Fibroblast of lung (primary cell): ENCODE measurements at regions not wholly inside any gene's neighbourhood (a gene's known extent, or its start where the extent isn't known, plus 50 kb on each side); places are given as distances from the start of the nearest gene placed in this dataset.

Source experiments
- DNase-seq, 2 donors: peaks; one replicate each; pipeline versions ENCODE4 v3.0.0 to v3.0.0-alpha.2; 2010; ENCODE audit warnings: low read depth in 2 of 2
- H2AFZ ChIP-seq: 2 replicates; pipeline ENCODE4 v1.5.1; 2012; ENCODE audit warnings: low read length, control low read depth, inconsistent platforms
- H3K27ac ChIP-seq: 2 replicates; pipeline ENCODE4 v1.5.1; 2011; ENCODE audit warnings: low read length, control low read depth; ENCODE audit not compliant: insufficient read depth
- H3K27me3 ChIP-seq: 2 replicates; pipeline ENCODE4 v1.5.1; 2011; ENCODE audit warnings: mild to moderate bottlenecking, low read length; ENCODE audit not compliant: control insufficient read depth, insufficient read depth
- H3K36me3 ChIP-seq: 2 replicates; pipeline ENCODE4 v1.5.1; 2011; ENCODE audit warnings: low read length; ENCODE audit not compliant: control insufficient read depth, insufficient read depth
- H3K4me1 ChIP-seq: 2 replicates; pipeline ENCODE4 v1.5.1; 2011; ENCODE audit warnings: low read length; ENCODE audit not compliant: control insufficient read depth, insufficient read depth; ENCODE audit errors: extremely low read depth
- H3K4me2 ChIP-seq: 2 replicates; pipeline ENCODE4 v1.5.1; 2011; ENCODE audit warnings: low read length, control low read depth; ENCODE audit not compliant: insufficient read depth; ENCODE audit errors: extremely low read depth
- H3K4me3 ChIP-seq, 4 experiments: fragments of 200-600 bp in 1 of 4; sonication (generic) in 1 of 4; replicated peaks in 1 of 4; 2 replicates each; pipeline ENCODE4 v1.5.1; 2011 to 2016; ENCODE audit warnings: low read length in 4 of 4, low read depth in 3 of 4, mild to moderate bottlenecking in 3 of 4, control low read depth in 2 of 4, inconsistent platforms in 1 of 4, mixed read lengths in 1 of 4; ENCODE audit not compliant: insufficient read depth in 1 of 4; ENCODE audit errors: control extremely low read depth in 1 of 4
- H3K79me2 ChIP-seq: 2 replicates; pipeline ENCODE4 v1.5.1; 2012; ENCODE audit warnings: mild to moderate bottlenecking, low read length, inconsistent platforms; ENCODE audit not compliant: control insufficient read depth, insufficient read depth
- H3K9ac ChIP-seq: 2 replicates; pipeline ENCODE4 v1.5.1; 2011; ENCODE audit warnings: mild to moderate bottlenecking, low read length, control low read depth; ENCODE audit not compliant: insufficient read depth
- H3K9me3 ChIP-seq: 2 replicates; pipeline ENCODE4 v1.5.1; 2012; ENCODE audit warnings: low read depth, low read length; ENCODE audit not compliant: control insufficient read depth, insufficient read depth
- H4K20me1 ChIP-seq: 2 replicates; pipeline ENCODE4 v1.5.1; 2011; ENCODE audit warnings: low read length; ENCODE audit not compliant: control insufficient read depth, insufficient read depth; ENCODE audit errors: extremely low read depth
- CTCF ChIP-seq, 2 donors: IDR thresholded peaks in 1 of 2; conservative IDR thresholded peaks in 1 of 2; 1 replicate in 1 of 2; 2 replicates in 1 of 2; pipeline ENCODE4 v1.5.1; 2011 to 2012; ENCODE audit warnings: low read length in 2 of 2, control low read depth in 1 of 2, inconsistent platforms in 1 of 2, low read depth in 1 of 2, mild to moderate bottlenecking in 1 of 2
- EZH2 ChIP-seq: IDR thresholded peaks from 2 replicates; pipeline ENCODE4 v1.5.1; 2012; ENCODE audit warnings: low read length, control low read depth, mild to moderate bottlenecking; ENCODE audit errors: missing control alignments

- TF ChIP-seq CTCF (conservative IDR thresholded peaks at IDR 0.05 in 1 of 2, IDR thresholded peaks at IDR 0.05 in 1 of 2; ENCODE audit: low read depth in 1 of 2, low read length in 2 of 2) (no peak), EZH2 (no peak)
- DNase-seq = no peak
- Histone ChIP-seq H3K27ac (no peak overlapping the region), H2AFZ (no peak overlapping the region), H3K9ac (no peak overlapping the region), H3K4me2 (no peak overlapping the region), H3K4me3 (no peak overlapping the region), H3K36me3 (no peaks in the 10 kb centered on the region), H3K4me1 (no peaks in the 10 kb centered on the region), H3K79me2 (no peaks in the 10 kb centered on the region), H4K20me1 (no peaks in the 10 kb centered on the region), H3K27me3 (no peaks in the 10 kb centered on the region), H3K9me3 (no peaks in the 10 kb centered on the region)
These were observed 279.4 kb downstream of the PARN start for GRCh38 chr16:14350626-14351025.

GRCh38 chr16:14350081-14350480 lies 279.0 kb downstream of the MRTFB start:
- no peak for TF ChIP-seq EZH2
- no peak for TF ChIP-seq CTCF (conservative IDR thresholded peaks at IDR 0.05 in 1 of 2, IDR thresholded peaks at IDR 0.05 in 1 of 2; ENCODE audit: low read depth in 1 of 2, low read length in 2 of 2)

GRCh38 chr16:14347706-14348105 lies 276.6 kb downstream of the MRTFB start:
- TF ChIP-seq CTCF (conservative IDR thresholded peaks at IDR 0.05 in 1 of 2, IDR thresholded peaks at IDR 0.05 in 1 of 2; ENCODE audit: low read depth in 1 of 2, low read length in 2 of 2) (no peak), EZH2 (no peak)
- H3K27me3 ChIP-seq = no peaks in the 10 kb centered on the region
- no peak overlapping the region for H3K4me2 ChIP-seq
- no peaks in the 10 kb centered on the region for H4K20me1 ChIP-seq
- no peak overlapping the region for H3K9ac ChIP-seq
- H2AFZ ChIP-seq = no peak overlapping the region
- no peak for DNase-seq
- no peaks in the 10 kb centered on the region for H3K4me1 ChIP-seq
- H3K27ac ChIP-seq = no peak overlapping the region
- H3K9me3 ChIP-seq = no peaks in the 10 kb centered on the region
- H3K36me3 ChIP-seq = no peaks in the 10 kb centered on the region
- H3K79me2 ChIP-seq = no peaks in the 10 kb centered on the region
- H3K4me3 ChIP-seq = no peak overlapping the region

More at GRCh38 chr16:14350081-14350480, 279.0 kb downstream of the MRTFB start:
- Histone ChIP-seq H3K9me3 (no peaks in the 10 kb centered on the region), H3K27ac (no peak overlapping the region), H3K4me3 (no peak overlapping the region), H3K4me2 (no peak overlapping the region), H3K36me3 (no peaks in the 10 kb centered on the region), H3K79me2 (no peaks in the 10 kb centered on the region), H3K4me1 (no peaks in the 10 kb centered on the region), H3K9ac (no peak overlapping the region), H2AFZ (no peak overlapping the region), H4K20me1 (no peaks in the 10 kb centered on the region), H3K27me3 (no peaks in the 10 kb centered on the region)
- DNase-seq = no peak
